DMS79 treated with DMSO at 0.1 percent for 48 hours (cell line): ENCODE measurements at regions not wholly inside any gene's neighbourhood (a gene's known extent, or its start where the extent isn't known, plus 50 kb on each side); places are given as distances from the start of the nearest gene placed in this dataset.

ENCODE experiments used
- DNase-seq: peaks from one replicate; lab custom pipeline; 2025; lab: John Stamatoyannopoulos, UW

GRCh38 chr1:227372726-227373130 is 54.4 kb upstream of the CDC42BPA start:
- peak; percentile 91 for DNase-seq

- no peak for DNase-seq
Observed at GRCh38 chr1:227370533-227371254, 52.4 kb upstream of the CDC42BPA start.

GRCh38 chr1:227369102-227369760 is 50.9 kb upstream of the CDC42BPA start:
- DNase-seq, result peak; percentile 61
